Liver (tissue), 7 donors: ENCODE measurements at regions not wholly inside any gene's neighbourhood (a gene's known extent, or its start where the extent isn't known, plus 50 kb on each side); places are given as distances from the start of the nearest gene placed in this dataset.

Experiments used
- DNase-seq: peaks from one replicate; pipeline ENCODE4 v3.0.0-alpha.2; 2017; ENCODE audit warnings: low spot score
- H3K27ac ChIP-seq, 2 donors: one replicate each; pipeline ENCODE4 v1.7.0; 2013; ENCODE audit warnings: inconsistent platforms in 2 of 2, low read length in 2 of 2, control low read depth in 1 of 2, low read depth in 1 of 2, mild to moderate bottlenecking in 1 of 2
- H3K27me3 ChIP-seq, 4 donors: one replicate each; pipeline versions ENCODE4 v1.6.1 to v1.7.0; 2013; ENCODE audit warnings: low read length in 3 of 4, inconsistent platforms in 1 of 4, mild to moderate bottlenecking in 1 of 4, moderate library complexity in 1 of 4; ENCODE audit not compliant: control insufficient read depth in 4 of 4, insufficient read depth in 4 of 4
- H3K36me3 ChIP-seq, 4 donors: one replicate each; pipeline versions ENCODE4 v1.6.1 to v1.7.0; 2013; ENCODE audit warnings: low read length in 3 of 4, mild to moderate bottlenecking in 3 of 4, low read depth in 1 of 4, moderate library complexity in 1 of 4; ENCODE audit not compliant: control insufficient read depth in 4 of 4, insufficient read depth in 3 of 4
- H3K4me1 ChIP-seq, 4 donors: one replicate each; pipeline versions ENCODE4 v1.6.1 to v1.7.0; 2013; ENCODE audit warnings: low read length in 3 of 4, mild to moderate bottlenecking in 3 of 4, moderate library complexity in 1 of 4; ENCODE audit not compliant: control insufficient read depth in 4 of 4, insufficient read depth in 4 of 4
- H3K4me3 ChIP-seq, 3 donors: one replicate each; pipeline versions ENCODE4 v1.6.1 to v1.7.0; 2013; ENCODE audit warnings: low read length in 3 of 3, control low read depth in 1 of 3, low read depth in 1 of 3, mild to moderate bottlenecking in 1 of 3
- H3K9ac ChIP-seq, 2 donors: one replicate each; pipeline ENCODE4 v1.7.0; 2013; ENCODE audit warnings: low read length in 2 of 2, mild to moderate bottlenecking in 2 of 2, moderate library complexity in 2 of 2, control low read depth in 1 of 2, low read depth in 1 of 2
- H3K9me3 ChIP-seq, 4 donors: one replicate each; pipeline versions ENCODE4 v1.6.1 to v1.7.0; 2013; ENCODE audit warnings: low read length in 3 of 4; ENCODE audit not compliant: control insufficient read depth in 4 of 4
- EGR1 ChIP-seq, 2 donors: IDR thresholded peaks; 2 replicates each; pipeline ENCODE4 v1.6.1; 2016 to 2018; ENCODE audit warnings: antibody characterized with exemption in 2 of 2, low read depth in 2 of 2
- GABPA ChIP-seq, 2 donors: IDR thresholded peaks in 1 of 2; conservative IDR thresholded peaks in 1 of 2; 2 replicates each; pipeline ENCODE4 v1.6.1; 2016; ENCODE audit warnings: antibody characterized with exemption in 2 of 2, mild to moderate bottlenecking in 1 of 2, moderate library complexity in 1 of 2
- HNF4A ChIP-seq, 2 donors: conservative IDR thresholded peaks; 2 replicates each; pipeline ENCODE4 v1.6.1; 2016; ENCODE audit warnings: antibody characterized with exemption in 2 of 2, mild to moderate bottlenecking in 2 of 2
- HNF4G ChIP-seq: IDR thresholded peaks from 2 replicates; pipeline ENCODE4 v1.6.1; 2016; ENCODE audit warnings: antibody characterized with exemption
- MAX ChIP-seq: IDR thresholded peaks from 2 replicates; pipeline ENCODE4 v1.6.1; 2016; ENCODE audit warnings: antibody characterized with exemption
- NR2F2 ChIP-seq: IDR thresholded peaks from 2 replicates; pipeline ENCODE4 v1.6.1; 2016; ENCODE audit warnings: antibody characterized with exemption
- RAD21 ChIP-seq, 2 donors: IDR thresholded peaks; 2 replicates each; pipeline ENCODE4 v1.6.1; 2016; ENCODE audit warnings: antibody characterized with exemption in 2 of 2, mild to moderate bottlenecking in 2 of 2
- SP1 ChIP-seq: IDR thresholded peaks from 2 replicates; pipeline ENCODE4 v1.6.1; 2018; ENCODE audit warnings: antibody characterized with exemption, mild to moderate bottlenecking
- TAF1 ChIP-seq: conservative IDR thresholded peaks from 2 replicates; pipeline ENCODE4 v1.6.1; 2016; ENCODE audit warnings: antibody characterized with exemption, mild to moderate bottlenecking
- WGBS: extraction: QIAGEN DNeasy Blood & Tissue Kit; methylation state at CpG from one replicate; pipeline ENCODE4 v1.1.7; 2013; 5-methylcytosine and 5-hydroxymethylcytosine counted together
- TF ChIP-seq, protein P1 (sequence below): IDR thresholded peaks from 2 replicates; pipeline ENCODE4 v1.6.1; 2016; ENCODE audit warnings: antibody characterized with exemption
- TF ChIP-seq, protein P2 (sequence below): IDR thresholded peaks from 2 replicates; pipeline ENCODE4 v1.6.1; 2016; ENCODE audit warnings: antibody characterized with exemption
- TF ChIP-seq, protein P3 (sequence below): IDR thresholded peaks from 2 replicates; pipeline ENCODE4 v1.6.1; 2016; ENCODE audit warnings: antibody characterized with exemption, mild to moderate bottlenecking
- donor health status: healthy.
- donor health status: healthy.
- donor health status: healthy.
- donor health status: healthy.

DNA sequence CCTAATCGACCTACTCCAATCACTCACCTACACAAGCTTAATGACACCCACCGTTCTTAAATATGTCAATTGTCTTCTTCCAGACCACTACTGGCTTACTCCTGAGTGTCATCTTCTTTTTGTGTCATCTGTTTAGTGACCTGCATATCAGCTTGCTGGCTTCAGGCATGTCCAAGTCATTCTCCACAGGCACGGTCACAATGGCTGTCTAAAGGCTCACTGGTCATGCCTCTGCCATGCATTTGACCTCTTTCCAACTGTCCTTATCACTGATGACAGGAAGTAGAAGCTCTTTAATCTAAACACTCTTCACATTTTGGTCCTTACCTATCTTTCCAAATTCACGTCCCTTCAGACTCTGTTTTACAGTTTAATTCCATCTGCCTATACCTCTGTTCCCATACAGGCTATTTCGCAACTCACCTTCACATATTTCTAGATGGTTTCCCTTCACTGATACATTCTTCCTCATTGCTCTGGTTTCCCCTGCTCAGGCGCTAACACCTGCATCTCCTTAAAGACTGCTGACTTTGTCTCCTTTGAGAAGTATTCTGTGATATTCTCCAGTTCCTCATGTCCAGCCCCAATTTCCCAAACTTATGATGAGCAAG is 217.5 kb downstream of the TRIB2 start:
- no peak overlapping the region for H3K4me3 ChIP-seq
- H3K36me3 ChIP-seq, result no peaks in the 10 kb centered on the region
- TF ChIP-seq HNF4G (no peak), SP1 (no peak)
- TF ChIP-seq, protein P1, sequence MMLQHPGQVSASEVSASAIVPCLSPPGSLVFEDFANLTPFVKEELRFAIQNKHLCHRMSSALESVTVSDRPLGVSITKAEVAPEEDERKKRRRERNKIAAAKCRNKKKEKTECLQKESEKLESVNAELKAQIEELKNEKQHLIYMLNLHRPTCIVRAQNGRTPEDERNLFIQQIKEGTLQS, result no peak
- no peak for DNase-seq
- no peak overlapping the region for H3K9ac ChIP-seq
- no peaks in the 10 kb centered on the region for H3K4me1 ChIP-seq
- H3K27ac ChIP-seq, result no peak overlapping the region
- H3K9me3 ChIP-seq, result no peaks in the 10 kb centered on the region
- peaks cover 0 to 4% (median 0%) of the 10 kb centered on the region in 4 donors for H3K27me3 ChIP-seq
- 78% methylated on average over 6 of the region's 6 CpGs for WGBS

DNA sequence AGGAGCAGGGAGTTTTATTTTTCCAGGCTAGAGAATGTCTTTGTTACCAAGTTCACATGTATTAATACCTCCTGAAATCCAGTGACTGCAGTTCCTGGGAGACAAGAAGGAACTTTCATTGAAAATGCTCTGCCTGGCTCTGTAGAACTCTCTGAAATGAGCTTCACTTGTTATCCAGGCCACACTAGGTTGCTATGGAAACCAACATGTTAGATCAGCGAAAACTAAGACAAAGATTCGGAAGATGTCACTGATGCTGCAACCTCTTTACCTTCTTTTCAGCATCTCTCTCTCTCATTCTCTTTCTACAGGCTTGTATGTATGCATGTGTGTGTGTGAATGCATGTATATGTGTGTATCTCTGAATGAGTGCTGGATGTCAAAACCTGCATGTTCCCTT is 218.5 kb downstream of the TRIB2 start:
- no peak overlapping the region for H3K9ac ChIP-seq
- H3K36me3 ChIP-seq, result no peaks in the 10 kb centered on the region
- WGBS, result 93% methylated on average over 2 of the region's 2 CpGs
- H3K9me3 ChIP-seq, result no peaks in the 10 kb centered on the region
- H3K4me3 ChIP-seq, result no peak overlapping the region
- DNase-seq, result no peak
- TF ChIP-seq RAD21 (IDR thresholded peaks at IDR 0.05) (no peak), HNF4G (no peak), TAF1 (no peak), NR2F2 (no peak), GABPA (IDR thresholded peaks at IDR 0.05 in 1 of 2, conservative IDR thresholded peaks at IDR 0.05 in 1 of 2) (no peak), HNF4A (conservative IDR thresholded peaks at IDR 0.05) (no peak), EGR1 (IDR thresholded peaks at IDR 0.05; ENCODE audit: low read depth in 2 of 2) (no peak), SP1 (no peak), MAX (no peak)
- TF ChIP-seq, protein P2, sequence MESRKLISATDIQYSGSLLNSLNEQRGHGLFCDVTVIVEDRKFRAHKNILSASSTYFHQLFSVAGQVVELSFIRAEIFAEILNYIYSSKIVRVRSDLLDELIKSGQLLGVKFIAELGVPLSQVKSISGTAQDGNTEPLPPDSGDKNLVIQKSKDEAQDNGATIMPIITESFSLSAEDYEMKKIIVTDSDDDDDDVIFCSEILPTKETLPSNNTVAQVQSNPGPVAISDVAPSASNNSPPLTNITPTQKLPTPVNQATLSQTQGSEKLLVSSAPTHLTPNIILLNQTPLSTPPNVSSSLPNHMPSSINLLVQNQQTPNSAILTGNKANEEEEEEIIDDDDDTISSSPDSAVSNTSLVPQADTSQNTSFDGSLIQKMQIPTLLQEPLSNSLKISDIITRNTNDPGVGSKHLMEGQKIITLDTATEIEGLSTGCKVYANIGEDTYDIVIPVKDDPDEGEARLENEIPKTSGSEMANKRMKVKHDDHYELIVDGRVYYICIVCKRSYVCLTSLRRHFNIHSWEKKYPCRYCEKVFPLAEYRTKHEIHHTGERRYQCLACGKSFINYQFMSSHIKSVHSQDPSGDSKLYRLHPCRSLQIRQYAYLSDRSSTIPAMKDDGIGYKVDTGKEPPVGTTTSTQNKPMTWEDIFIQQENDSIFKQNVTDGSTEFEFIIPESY, result no peak
- TF ChIP-seq, protein P3, sequence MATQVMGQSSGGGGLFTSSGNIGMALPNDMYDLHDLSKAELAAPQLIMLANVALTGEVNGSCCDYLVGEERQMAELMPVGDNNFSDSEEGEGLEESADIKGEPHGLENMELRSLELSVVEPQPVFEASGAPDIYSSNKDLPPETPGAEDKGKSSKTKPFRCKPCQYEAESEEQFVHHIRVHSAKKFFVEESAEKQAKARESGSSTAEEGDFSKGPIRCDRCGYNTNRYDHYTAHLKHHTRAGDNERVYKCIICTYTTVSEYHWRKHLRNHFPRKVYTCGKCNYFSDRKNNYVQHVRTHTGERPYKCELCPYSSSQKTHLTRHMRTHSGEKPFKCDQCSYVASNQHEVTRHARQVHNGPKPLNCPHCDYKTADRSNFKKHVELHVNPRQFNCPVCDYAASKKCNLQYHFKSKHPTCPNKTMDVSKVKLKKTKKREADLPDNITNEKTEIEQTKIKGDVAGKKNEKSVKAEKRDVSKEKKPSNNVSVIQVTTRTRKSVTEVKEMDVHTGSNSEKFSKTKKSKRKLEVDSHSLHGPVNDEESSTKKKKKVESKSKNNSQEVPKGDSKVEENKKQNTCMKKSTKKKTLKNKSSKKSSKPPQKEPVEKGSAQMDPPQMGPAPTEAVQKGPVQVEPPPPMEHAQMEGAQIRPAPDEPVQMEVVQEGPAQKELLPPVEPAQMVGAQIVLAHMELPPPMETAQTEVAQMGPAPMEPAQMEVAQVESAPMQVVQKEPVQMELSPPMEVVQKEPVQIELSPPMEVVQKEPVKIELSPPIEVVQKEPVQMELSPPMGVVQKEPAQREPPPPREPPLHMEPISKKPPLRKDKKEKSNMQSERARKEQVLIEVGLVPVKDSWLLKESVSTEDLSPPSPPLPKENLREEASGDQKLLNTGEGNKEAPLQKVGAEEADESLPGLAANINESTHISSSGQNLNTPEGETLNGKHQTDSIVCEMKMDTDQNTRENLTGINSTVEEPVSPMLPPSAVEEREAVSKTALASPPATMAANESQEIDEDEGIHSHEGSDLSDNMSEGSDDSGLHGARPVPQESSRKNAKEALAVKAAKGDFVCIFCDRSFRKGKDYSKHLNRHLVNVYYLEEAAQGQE, result no peak
- TF ChIP-seq, protein P1, result no peak
- H3K27me3 ChIP-seq, result peaks cover 0 to 4% (median 0%) of the 10 kb centered on the region in 4 donors
- no peak overlapping the region for H3K27ac ChIP-seq
- H3K4me1 ChIP-seq, result no peaks in the 10 kb centered on the region
